Upper lobe of left lung (tissue), 4 donors: ENCODE measurements at regions not wholly inside any gene's neighbourhood (a gene's known extent, or its start where the extent isn't known, plus 50 kb on each side); places are given as distances from the start of the nearest gene placed in this dataset.

ENCODE experiments used
- EP300 ChIP-seq, 4 donors: sonication (generic); formaldehyde crosslinking; IDR thresholded peaks; one replicate each; pipeline ENCODE4 v1.5.1; 2017; ENCODE audit warnings: antibody characterized with exemption in 4 of 4, control low read depth in 2 of 4
- POLR2A ChIP-seq, 4 donors: fragments of 450-650 bp; IDR thresholded peaks; one replicate each; pipeline ENCODE4 v1.5.1; 2016 to 2017; ENCODE audit warnings: antibody characterized with exemption in 4 of 4, mild to moderate bottlenecking in 2 of 4
- POLR2AphosphoS5 ChIP-seq, 2 donors: sonication (generic); formaldehyde crosslinking; IDR thresholded peaks; one replicate each; pipeline ENCODE4 v1.5.1; 2017; ENCODE audit warnings: antibody characterized with exemption in 2 of 2
- TF ChIP-seq, protein P1 (sequence below), 6 experiments: fragments of 450-650 bp in 4 of 6; fragments of 200-600 bp in 2 of 6; sonication (generic) in 2 of 6; IDR thresholded peaks; one replicate each; pipeline ENCODE4 v1.5.1; 2016 to 2019; ENCODE audit warnings: antibody characterized with exemption in 6 of 6

DNA sequence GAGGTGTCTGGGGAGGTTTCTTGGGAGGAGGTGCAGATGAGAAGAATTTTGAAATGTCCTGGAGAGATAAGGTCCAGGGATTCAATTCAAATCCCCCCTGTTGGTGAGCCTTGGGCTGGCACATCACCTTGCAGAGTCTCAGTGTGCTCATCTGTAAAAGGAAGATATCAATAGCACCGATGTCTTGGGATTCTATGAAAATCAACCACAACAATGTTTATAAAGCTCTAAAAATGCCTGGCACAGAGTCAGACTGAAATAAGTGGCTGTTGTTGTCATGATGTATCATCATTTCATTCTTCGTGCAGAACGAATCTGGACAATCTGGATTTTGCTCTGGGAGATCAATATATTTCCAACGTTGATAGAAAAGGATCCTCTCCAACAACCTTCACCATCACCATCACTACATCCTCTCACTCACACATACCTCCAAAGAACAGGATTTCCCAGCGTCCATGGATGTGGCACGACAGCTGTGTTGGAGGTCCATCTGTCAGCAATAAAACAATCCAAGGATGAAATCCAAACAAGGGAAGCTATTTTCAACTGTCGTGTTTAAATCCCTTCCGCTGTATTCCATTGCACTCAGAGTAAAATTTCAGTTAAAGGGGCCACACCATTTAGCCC is 393.7 kb upstream of the DYNLRB2 start:
- TF ChIP-seq EP300 (IDR thresholded peaks at IDR 0.05) (no peak), POLR2A (IDR thresholded peaks at IDR 0.05) (no peak), POLR2AphosphoS5 (IDR thresholded peaks at IDR 0.05) (no peak)
- TF ChIP-seq, protein P1, sequence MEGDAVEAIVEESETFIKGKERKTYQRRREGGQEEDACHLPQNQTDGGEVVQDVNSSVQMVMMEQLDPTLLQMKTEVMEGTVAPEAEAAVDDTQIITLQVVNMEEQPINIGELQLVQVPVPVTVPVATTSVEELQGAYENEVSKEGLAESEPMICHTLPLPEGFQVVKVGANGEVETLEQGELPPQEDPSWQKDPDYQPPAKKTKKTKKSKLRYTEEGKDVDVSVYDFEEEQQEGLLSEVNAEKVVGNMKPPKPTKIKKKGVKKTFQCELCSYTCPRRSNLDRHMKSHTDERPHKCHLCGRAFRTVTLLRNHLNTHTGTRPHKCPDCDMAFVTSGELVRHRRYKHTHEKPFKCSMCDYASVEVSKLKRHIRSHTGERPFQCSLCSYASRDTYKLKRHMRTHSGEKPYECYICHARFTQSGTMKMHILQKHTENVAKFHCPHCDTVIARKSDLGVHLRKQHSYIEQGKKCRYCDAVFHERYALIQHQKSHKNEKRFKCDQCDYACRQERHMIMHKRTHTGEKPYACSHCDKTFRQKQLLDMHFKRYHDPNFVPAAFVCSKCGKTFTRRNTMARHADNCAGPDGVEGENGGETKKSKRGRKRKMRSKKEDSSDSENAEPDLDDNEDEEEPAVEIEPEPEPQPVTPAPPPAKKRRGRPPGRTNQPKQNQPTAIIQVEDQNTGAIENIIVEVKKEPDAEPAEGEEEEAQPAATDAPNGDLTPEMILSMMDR (IDR thresholded peaks at IDR 0.05) = no peak
